Type B pancreatic cell (in vitro differentiated cells): ENCODE measurements at regions not wholly inside any gene's neighbourhood (a gene's known extent, or its start where the extent isn't known, plus 50 kb on each side); places are given as distances from the start of the nearest gene placed in this dataset.
"Not testable (repeated sequence)": the region's sequence is repeated elsewhere in the genome, so short reads cannot be mapped to it uniquely, and the experiment has no call there.

Experiments
- DNase-seq: peaks from one replicate; pipeline ENCODE4 v3.0.0; 2021; ENCODE audit warnings: mixed read lengths; ENCODE audit not compliant: unreplicated experiment; ENCODE audit errors: extremely low spot score
- H3K27ac Mint-ChIP-seq: 2 replicates; pipeline ENCODE4 v1.8.0; 2021; ENCODE audit warnings: mild to moderate bottlenecking, mixed read lengths
- H3K27me3 Mint-ChIP-seq: 2 replicates; pipeline ENCODE4 v1.8.0; 2021; ENCODE audit warnings: mixed read lengths
- H3K36me3 Mint-ChIP-seq: 2 replicates; pipeline ENCODE4 v1.8.0; 2021; ENCODE audit warnings: mixed read lengths
- H3K4me1 Mint-ChIP-seq: one replicate; pipeline ENCODE4 v1.8.0; 2021; ENCODE audit warnings: mixed read lengths; ENCODE audit not compliant: unreplicated experiment
- H3K4me3 Mint-ChIP-seq: 2 replicates; pipeline ENCODE4 v1.8.0; 2021; ENCODE audit warnings: mild to moderate bottlenecking, mixed read lengths
- H3K9me3 Mint-ChIP-seq: 2 replicates; pipeline ENCODE4 v1.8.0; 2021; ENCODE audit warnings: mixed read lengths
- TF ChIP-seq, protein P1 (sequence below): fragments of 200-600 bp; sonication (generic); conservative IDR thresholded peaks from 2 replicates; pipeline ENCODE4 v1.5.0; 2021; ENCODE audit warnings: antibody characterized with exemption, mild to moderate bottlenecking

- Mint-ChIP-seq H3K36me3 (no peaks in the 10 kb centered on the region), H3K27me3 (no peaks in the 10 kb centered on the region), H3K4me3 (no peak overlapping the region), H3K4me1 (no peaks in the 10 kb centered on the region), H3K9me3 (no peaks in the 10 kb centered on the region), H3K27ac (no peak overlapping the region)
- DNase-seq: no peak
- TF ChIP-seq, protein P1, sequence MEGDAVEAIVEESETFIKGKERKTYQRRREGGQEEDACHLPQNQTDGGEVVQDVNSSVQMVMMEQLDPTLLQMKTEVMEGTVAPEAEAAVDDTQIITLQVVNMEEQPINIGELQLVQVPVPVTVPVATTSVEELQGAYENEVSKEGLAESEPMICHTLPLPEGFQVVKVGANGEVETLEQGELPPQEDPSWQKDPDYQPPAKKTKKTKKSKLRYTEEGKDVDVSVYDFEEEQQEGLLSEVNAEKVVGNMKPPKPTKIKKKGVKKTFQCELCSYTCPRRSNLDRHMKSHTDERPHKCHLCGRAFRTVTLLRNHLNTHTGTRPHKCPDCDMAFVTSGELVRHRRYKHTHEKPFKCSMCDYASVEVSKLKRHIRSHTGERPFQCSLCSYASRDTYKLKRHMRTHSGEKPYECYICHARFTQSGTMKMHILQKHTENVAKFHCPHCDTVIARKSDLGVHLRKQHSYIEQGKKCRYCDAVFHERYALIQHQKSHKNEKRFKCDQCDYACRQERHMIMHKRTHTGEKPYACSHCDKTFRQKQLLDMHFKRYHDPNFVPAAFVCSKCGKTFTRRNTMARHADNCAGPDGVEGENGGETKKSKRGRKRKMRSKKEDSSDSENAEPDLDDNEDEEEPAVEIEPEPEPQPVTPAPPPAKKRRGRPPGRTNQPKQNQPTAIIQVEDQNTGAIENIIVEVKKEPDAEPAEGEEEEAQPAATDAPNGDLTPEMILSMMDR: no peak
These were observed 716.6 kb upstream of the LUZP2 start for GRCh38 chr11:23780231-23780630.

- no peak for DNase-seq
- no peaks in the 10 kb centered on the region for H3K27me3 Mint-ChIP-seq
- H3K4me3 Mint-ChIP-seq: no peak overlapping the region
- TF ChIP-seq, protein P1: no peak
- H3K27ac Mint-ChIP-seq: no peak overlapping the region
- peaks cover 4% of the 10 kb centered on the region for H3K4me1 Mint-ChIP-seq
- no peaks in the 10 kb centered on the region for H3K36me3 Mint-ChIP-seq
- H3K9me3 Mint-ChIP-seq: no peaks in the 10 kb centered on the region
These were observed 714.9 kb upstream of the LUZP2 start for GRCh38 chr11:23781803-23782560.

- H3K4me3 Mint-ChIP-seq, H3K4me1 Mint-ChIP-seq, H3K36me3 Mint-ChIP-seq, H3K27ac Mint-ChIP-seq, DNase-seq, H3K27me3 Mint-ChIP-seq, H3K9me3 Mint-ChIP-seq: not testable (repeated sequence)
These were observed 709.9 kb upstream of the LUZP2 start for GRCh38 chr11:23786974-23787373.

DNA sequence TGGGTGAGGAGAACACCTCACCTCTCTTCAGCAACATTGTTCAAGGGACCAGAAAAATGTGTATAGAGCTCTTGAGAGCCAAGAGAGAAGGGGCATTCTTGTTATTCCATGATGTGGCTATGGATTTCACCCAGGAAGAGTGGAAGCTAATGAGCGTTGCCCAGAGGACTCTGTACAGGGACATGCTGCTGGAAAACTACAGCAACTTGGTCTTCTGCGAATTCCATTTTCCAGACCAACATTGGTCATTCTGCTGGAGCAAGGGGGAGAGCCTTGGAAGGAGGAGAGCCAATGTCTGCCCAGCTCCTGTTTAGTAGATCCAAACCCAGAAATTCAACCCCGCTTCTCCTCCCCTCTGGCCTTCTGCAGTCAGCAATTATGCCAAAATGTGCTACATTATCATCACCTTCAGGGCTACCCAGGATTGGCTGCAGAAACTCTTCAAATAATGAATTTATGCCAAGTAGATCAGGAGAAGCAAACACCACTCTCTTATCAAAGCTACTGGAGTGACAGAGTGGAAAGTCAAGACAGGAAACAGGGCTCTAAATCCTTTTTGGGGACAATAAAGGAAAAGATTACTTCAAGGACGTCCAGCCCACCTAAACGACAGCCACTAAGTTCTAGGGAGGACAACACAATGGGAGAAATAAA lies 707.5 kb upstream of the LUZP2 start:
- no peak overlapping the region for H3K27ac Mint-ChIP-seq

DNA sequence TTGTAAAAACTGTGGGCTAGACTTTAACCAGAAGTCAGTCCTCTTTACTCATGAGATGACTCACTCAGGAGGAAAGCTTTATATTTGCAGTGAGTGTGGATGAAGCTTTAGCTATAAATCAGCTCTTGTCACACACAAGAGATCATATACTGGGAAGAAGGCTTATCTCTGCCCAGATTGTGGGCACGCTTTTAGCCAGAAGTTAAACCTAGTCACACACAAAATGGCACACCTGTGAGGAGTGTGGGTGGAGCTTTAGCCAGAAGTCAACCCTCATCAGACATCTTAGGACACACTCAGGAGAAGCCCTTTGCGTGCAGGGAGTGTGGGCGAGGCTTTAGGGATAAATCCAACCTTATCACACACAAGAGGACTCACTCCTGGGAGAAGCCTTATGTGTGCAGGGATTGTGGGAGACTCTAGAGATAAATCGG lies 706.9 kb upstream of the LUZP2 start:
- Mint-ChIP-seq H3K27ac (no peak overlapping the region), H3K9me3 (no peaks in the 10 kb centered on the region), H3K4me1 (peaks cover 4% of the 10 kb centered on the region), H3K4me3 (no peak overlapping the region), H3K27me3 (no peaks in the 10 kb centered on the region), H3K36me3 (no peaks in the 10 kb centered on the region)
- TF ChIP-seq, protein P1: no peak
- DNase-seq: no peak

More for the DNA sequence above, 707.5 kb upstream of the LUZP2 start:
- Mint-ChIP-seq H3K9me3 (no peaks in the 10 kb centered on the region), H3K27me3 (no peaks in the 10 kb centered on the region), H3K4me1 (peaks cover 4% of the 10 kb centered on the region), H3K4me3 (no peak overlapping the region), H3K36me3 (no peaks in the 10 kb centered on the region)
- no peak for DNase-seq
- TF ChIP-seq, protein P1: no peak
